K562 (cell line): ENCODE measurements at regions not wholly inside any gene's neighbourhood (a gene's known extent, or its start where the extent isn't known, plus 50 kb on each side); places are given as distances from the start of the nearest gene placed in this dataset.

Experiments
- ATAC-seq: fragments of 200-7000 bp; cut with Tn5 transposase; 3 replicates; pipeline ENCODE4 v1.9.1; 2020; ENCODE audit warnings: moderate library complexity
- BruUV-seq: library from RNA; stranded (reverse); fragments of 400-500 nt; replicated peaks from 2 replicates; lab custom pipeline; 2021; lab: Mats Ljungman, UMichigan
- CTCF ChIA-PET: fragments of 300-600 bp; formaldehyde crosslinking; extraction: SDS; loops from one replicate; lab custom pipeline; 2021; ENCODE audit warnings: low intra/inter-chr PET ratio; lab: Yijun Ruan, JAX
- POLR2A ChIA-PET: fragments of 300-600, 350-650 bp; sonication (Branson Sonifier 250); formaldehyde crosslinking; extraction: SDS; loops from one replicate; lab custom pipeline; 2021; ENCODE audit warnings: antibody characterized with exemption, inconsistent platforms; lab: Yijun Ruan, JAX
- DNase-seq, 4 experiments: peaks; one replicate each; pipeline versions ENCODE4 v3.0.0 to v3.0.0-alpha.2; 2011 to 2018; ENCODE audit warnings: low spot score in 3 of 4, mixed read lengths in 3 of 4; ENCODE audit errors: extremely low read depth in 1 of 4
- FAIRE-seq: peaks from 2 replicates; lab custom pipeline; 2011; peaks lifted over from hg19 to GRCh38; lab: Jason Lieb, UNC
- H2AFZ ChIP-seq: 2 replicates; pipeline ENCODE4 v1.6.0; 2011; ENCODE audit warnings: low read depth, low read length, control low read depth, inconsistent platforms
- H3K27ac ChIP-seq: fragments of 200-600 bp; 3 replicates; pipeline ENCODE4 v1.8.0; 2011; ENCODE audit warnings: low read depth, mild to moderate bottlenecking, control low read depth, inconsistent platforms, low read length, moderate library complexity, mixed read lengths; ENCODE audit errors: extremely low read depth
- H3K27me3 ChIP-seq, 2 experiments: fragments of 300-600 bp in 1 of 2; 2 replicates in 1 of 2; 3 replicates in 1 of 2; pipeline versions ENCODE4 v1.6.0 to v1.8.0; 2011; ENCODE audit warnings: inconsistent platforms in 2 of 2, low read length in 2 of 2, mild to moderate bottlenecking in 1 of 2, mixed read lengths in 1 of 2, moderate library complexity in 1 of 2; ENCODE audit not compliant: control insufficient read depth in 2 of 2, insufficient read depth in 2 of 2
- H3K36me3 ChIP-seq: fragments of 300-600 bp; 3 replicates; pipeline ENCODE4 v1.8.0; 2011; ENCODE audit warnings: mild to moderate bottlenecking, low read length, inconsistent platforms; ENCODE audit not compliant: control insufficient read depth, insufficient read depth
- H3K4me1 ChIP-seq, 2 experiments: fragments of 200-600 bp in 1 of 2; replicated peaks in 1 of 2; 2 replicates in 1 of 2; 3 replicates in 1 of 2; pipeline versions ENCODE4 v1.5.1 to v1.8.0; 2011; ENCODE audit warnings: inconsistent platforms in 2 of 2, low read length in 2 of 2, mild to moderate bottlenecking in 1 of 2, mixed read lengths in 1 of 2, moderate library complexity in 1 of 2; ENCODE audit not compliant: control insufficient read depth in 2 of 2, insufficient read depth in 2 of 2
- H3K4me2 ChIP-seq: 2 replicates; pipeline ENCODE4 v1.6.1; 2011; ENCODE audit warnings: low read length, control low read depth, inconsistent platforms, mixed read lengths; ENCODE audit not compliant: insufficient read depth
- H3K4me3 ChIP-seq: fragments of 200-600 bp; sonication (generic), shearing (Covaris generic); 2 replicates; pipeline ENCODE4 v1.5.1; 2016; ENCODE audit warnings: control low read depth, inconsistent platforms
- H3K79me2 ChIP-seq: fragments of 200-600 bp; 3 replicates; pipeline ENCODE4 v1.8.0; 2011; ENCODE audit warnings: low read length, inconsistent platforms; ENCODE audit not compliant: control insufficient read depth, insufficient read depth
- H3K9ac ChIP-seq, 2 experiments: 2 replicates each; pipeline versions ENCODE4 v1.6.0 to v1.6.1; 2011; ENCODE audit warnings: low read depth in 2 of 2, low read length in 2 of 2, control low read depth in 1 of 2, inconsistent platforms in 1 of 2, mild to moderate bottlenecking in 1 of 2, mixed read lengths in 1 of 2; ENCODE audit not compliant: insufficient read depth in 1 of 2
- H3K9me1 ChIP-seq: one replicate; pipeline ENCODE4 v1.6.0; 2011; ENCODE audit warnings: inconsistent platforms, mild to moderate bottlenecking, low read length, moderate library complexity; ENCODE audit not compliant: control insufficient read depth, insufficient read depth
- H3K9me3 ChIP-seq: replicated peaks from 2 replicates; pipeline ENCODE4 v1.5.1; 2011; ENCODE audit warnings: low read depth, low read length, inconsistent platforms; ENCODE audit not compliant: control insufficient read depth, insufficient read depth
- H4K20me1 ChIP-seq: replicated peaks from 2 replicates; pipeline ENCODE4 v1.6.1; 2011; ENCODE audit warnings: low read length, inconsistent platforms, mixed read lengths; ENCODE audit not compliant: control insufficient read depth, insufficient read depth
- BRF1 ChIP-seq: IDR thresholded peaks from 3 replicates; pipeline ENCODE4 v1.6.1; 2011; ENCODE audit warnings: borderline replicate concordance, mild to moderate bottlenecking; ENCODE audit not compliant: insufficient read length; ENCODE audit errors: extremely low read depth
- CEBPB ChIP-seq: fragments of 450-650 bp; IDR thresholded peaks from 2 replicates; pipeline ENCODE4 v1.6.1; 2016; ENCODE audit warnings: missing genetic modification characterization, missing compliant biosample characterization
- JUND ChIP-seq, 2 experiments: IDR thresholded peaks; 2 replicates in 1 of 2; 3 replicates in 1 of 2; pipeline ENCODE4 v1.6.1; 2011; ENCODE audit warnings: borderline replicate concordance in 2 of 2, low read depth in 2 of 2, low read length in 2 of 2, improper control_type of control experiment in 1 of 2, missing biosample characterization in 1 of 2, missing genetic modification characterization in 1 of 2, missing genetic modification reagents in 1 of 2
- MAFG ChIP-seq: fragments of 450-650 bp; conservative IDR thresholded peaks from 2 replicates; pipeline ENCODE4 v1.6.1; 2016; ENCODE audit warnings: missing genetic modification characterization, missing compliant biosample characterization
- SMAD1 ChIP-seq: fragments of 150-350 bp; IDR thresholded peaks from 2 replicates; pipeline ENCODE4 v1.6.1; 2014; ENCODE audit warnings: low read length, low read depth; ENCODE audit not compliant: partially characterized antibody
- SMARCA5 ChIP-seq: fragments of 450-650 bp; IDR thresholded peaks from 2 replicates; pipeline ENCODE4 v1.6.1; 2016
- SRSF1 ChIP-seq: fragments of 200-400 bp; formaldehyde crosslinking; IDR thresholded peaks from 2 replicates; pipeline ENCODE4 v1.6.1; 2017; ENCODE audit warnings: mild to moderate bottlenecking, low read depth, low read length, moderate library complexity
- ZBTB7A ChIP-seq: IDR thresholded peaks from 2 replicates; pipeline ENCODE4 v1.6.1; 2011; ENCODE audit warnings: low read depth, mild to moderate bottlenecking, low read length, moderate library complexity, borderline replicate concordance; ENCODE audit not compliant: control insufficient read depth
- WGBS: fragments of 100-300 bp; shearing (Covaris generic); methylation state at CpG from one replicate; pipeline ENCODE4 v1.1.6; 2016; ENCODE audit warnings: low coverage, mixed read lengths; ENCODE audit not compliant: insufficient coverage; ENCODE audit errors: missing lambda C conversion rate; 5-methylcytosine and 5-hydroxymethylcytosine counted together
- in situ Hi-C: fragments of 300-500 bp; cut with MboI; formaldehyde crosslinking; loops from 4 replicates; pipeline ENCODE4 v1.15.0; 2018; ENCODE audit warnings: inconsistent platforms, mixed read lengths
- intact Hi-C: fragments of 100-400 bp; cut with micrococcal nuclease; formaldehyde crosslinking; loops from 2 replicates; pipeline ENCODE4 v1.14.2; 2022
- TF ChIP-seq, protein P1 (sequence below), 3 experiments: fragments of 200-800 bp in 1 of 3; sonication (Bioruptor generic) in 1 of 3; sonication (generic) in 1 of 3; formaldehyde crosslinking in 1 of 3; IDR thresholded peaks; 2 replicates each; pipeline versions ENCODE4 v1.6.1 to v1.8.0; 2016 to 2022; ENCODE audit warnings: mild to moderate bottlenecking in 2 of 3, missing compliant biosample characterization in 2 of 3, missing genetic modification characterization in 2 of 3, missing genetic modification reagents in 1 of 3
- TF ChIP-seq, protein P2 (sequence below): fragments of 450-650 bp; formaldehyde crosslinking; IDR thresholded peaks from 2 replicates; pipeline ENCODE4 v1.4.0; 2022; ENCODE audit warnings: missing genetic modification characterization
- TF ChIP-seq, protein P3 (sequence below): sonication (generic); IDR thresholded peaks from 2 replicates; pipeline ENCODE4 v1.6.1; 2016
- TF ChIP-seq, protein P4 (sequence below): fragments of 250-450 bp; sonication (Bioruptor Pico); IDR thresholded peaks from 2 replicates; pipeline ENCODE4 v1.4.0; 2020; ENCODE audit warnings: mild to moderate bottlenecking
- TF ChIP-seq, protein P5 (sequence below): fragments of 250-450 bp; sonication (Bioruptor Pico); IDR thresholded peaks from 2 replicates; pipeline ENCODE4 v1.8.0; 2021; ENCODE audit warnings: mild to moderate bottlenecking, moderate library complexity

DNA sequence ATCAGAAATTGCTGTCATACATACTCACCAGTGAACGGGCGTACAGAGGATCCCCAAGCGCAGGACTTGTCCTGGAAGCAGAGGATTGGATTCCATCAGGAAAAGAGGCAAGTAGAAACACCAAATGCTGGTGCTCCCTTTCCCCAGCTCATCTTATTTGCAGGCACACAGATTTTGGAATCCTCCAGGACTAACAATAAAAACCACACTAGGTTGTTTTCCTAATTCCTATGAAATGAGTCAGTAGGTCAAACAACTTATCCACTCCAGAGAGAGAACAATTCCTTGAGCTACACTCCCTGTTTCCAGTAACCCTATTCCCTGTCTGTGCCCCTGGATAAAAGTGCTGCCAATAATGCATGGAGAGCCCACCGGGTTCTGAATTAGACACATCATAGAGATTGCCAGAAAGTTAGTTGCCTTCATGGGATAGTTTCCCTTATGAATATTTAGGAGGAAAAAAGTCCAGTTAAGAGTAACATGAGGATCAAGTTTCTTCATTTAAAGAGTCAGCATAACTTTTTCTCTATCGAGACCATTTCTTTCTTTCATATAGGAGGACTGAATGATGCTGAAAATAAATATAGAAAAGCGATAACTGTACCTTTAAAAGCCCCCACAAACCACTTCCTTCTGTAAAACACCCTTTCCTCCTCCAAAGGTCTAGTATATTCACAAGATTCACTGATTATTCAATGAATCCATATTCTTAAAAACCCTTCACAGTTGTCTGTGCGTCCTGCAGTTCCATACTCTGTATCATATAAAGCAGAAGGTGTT is 178.3 kb upstream of the KLF14 start:
- DNase-seq (no peak), ATAC-seq (no peak), FAIRE-seq (no peak)
- Histone ChIP-seq H2AFZ (peak overlapping the region; percentile 93), H3K9me1 (no peaks in the 10 kb centered on the region), H3K4me1 (peaks cover 17 to 57% of the 10 kb centered on the region in 2 experiments), H3K9me3 (no peaks in the 10 kb centered on the region), H4K20me1 (no peaks in the 10 kb centered on the region), H3K9ac (peak overlapping the region; percentile 75 to 89), H3K27ac (peak overlapping the region; percentile 76), H3K79me2 (peaks cover 5% of the 10 kb centered on the region; the same call in 2 of the 3 replicates), H3K4me2 (peak overlapping the region; percentile 85), H3K4me3 (peak overlapping the region; percentile 35), H3K27me3 (no peaks in the 10 kb centered on the region), H3K36me3 (no peaks in the 10 kb centered on the region)
- ChIA-PET CTCF (interaction anchor here (0.9 kb wide), 1 partner anchor 95 kb away, joined by 5 read pairs; no protein-coding TSS in a partner anchor), POLR2A (interaction anchor here (0.6 to 1.4 kb wide), 6 partner anchors 10 to 1846 kb away, joined by 3 to 5 read pairs (median 3); no protein-coding TSS in a partner anchor)
- intact Hi-C loops (loop anchor here (2.0 to 5.0 kb wide), 2 partner anchors 31 to 50 kb away; no protein-coding TSS in a partner anchor), in situ Hi-C loops (no loop called here)
- no TSS peak for BruUV-seq
- 32% methylated on average over 7 of the region's 7 CpGs for WGBS
- TF ChIP-seq, protein P1, sequence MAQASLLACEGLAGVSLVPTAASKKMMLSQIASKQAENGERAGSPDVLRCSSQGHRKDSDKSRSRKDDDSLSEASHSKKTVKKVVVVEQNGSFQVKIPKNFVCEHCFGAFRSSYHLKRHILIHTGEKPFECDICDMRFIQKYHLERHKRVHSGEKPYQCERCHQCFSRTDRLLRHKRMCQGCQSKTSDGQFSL (CRISPR knock-in tag; IDR thresholded peaks at IDR 0.05): no peak
- TF ChIP-seq, protein P1 (tag; IDR thresholded peaks at IDR 0.05): no peak
- TF ChIP-seq SMARCA5: no peak
- TF ChIP-seq, protein P2, sequence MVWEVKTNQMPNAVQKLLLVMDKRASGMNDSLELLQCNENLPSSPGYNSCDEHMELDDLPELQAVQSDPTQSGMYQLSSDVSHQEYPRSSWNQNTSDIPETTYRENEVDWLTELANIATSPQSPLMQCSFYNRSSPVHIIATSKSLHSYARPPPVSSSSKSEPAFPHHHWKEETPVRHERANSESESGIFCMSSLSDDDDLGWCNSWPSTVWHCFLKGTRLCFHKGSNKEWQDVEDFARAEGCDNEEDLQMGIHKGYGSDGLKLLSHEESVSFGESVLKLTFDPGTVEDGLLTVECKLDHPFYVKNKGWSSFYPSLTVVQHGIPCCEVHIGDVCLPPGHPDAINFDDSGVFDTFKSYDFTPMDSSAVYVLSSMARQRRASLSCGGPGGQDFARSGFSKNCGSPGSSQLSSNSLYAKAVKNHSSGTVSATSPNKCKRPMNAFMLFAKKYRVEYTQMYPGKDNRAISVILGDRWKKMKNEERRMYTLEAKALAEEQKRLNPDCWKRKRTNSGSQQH (CRISPR knock-in tag): no peak
- TF ChIP-seq, protein P3, sequence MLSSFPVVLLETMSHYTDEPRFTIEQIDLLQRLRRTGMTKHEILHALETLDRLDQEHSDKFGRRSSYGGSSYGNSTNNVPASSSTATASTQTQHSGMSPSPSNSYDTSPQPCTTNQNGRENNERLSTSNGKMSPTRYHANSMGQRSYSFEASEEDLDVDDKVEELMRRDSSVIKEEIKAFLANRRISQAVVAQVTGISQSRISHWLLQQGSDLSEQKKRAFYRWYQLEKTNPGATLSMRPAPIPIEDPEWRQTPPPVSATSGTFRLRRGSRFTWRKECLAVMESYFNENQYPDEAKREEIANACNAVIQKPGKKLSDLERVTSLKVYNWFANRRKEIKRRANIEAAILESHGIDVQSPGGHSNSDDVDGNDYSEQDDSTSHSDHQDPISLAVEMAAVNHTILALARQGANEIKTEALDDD: 0 out of 2 replicates have a peak, but pooled peaks have one; percentile 7
- TF ChIP-seq ZBTB7A: no peak
- TF ChIP-seq JUND (IDR thresholded peaks at IDR 0.05; ENCODE audit: borderline replicate concordance, low read depth, low read length): no peak
- peak; percentile 48; the same call in 1 of the 3 replicates for TF ChIP-seq JUND (tag; IDR thresholded peaks at IDR 0.05; ENCODE audit: borderline replicate concordance, low read depth, low read length)
- TF ChIP-seq, protein P4, sequence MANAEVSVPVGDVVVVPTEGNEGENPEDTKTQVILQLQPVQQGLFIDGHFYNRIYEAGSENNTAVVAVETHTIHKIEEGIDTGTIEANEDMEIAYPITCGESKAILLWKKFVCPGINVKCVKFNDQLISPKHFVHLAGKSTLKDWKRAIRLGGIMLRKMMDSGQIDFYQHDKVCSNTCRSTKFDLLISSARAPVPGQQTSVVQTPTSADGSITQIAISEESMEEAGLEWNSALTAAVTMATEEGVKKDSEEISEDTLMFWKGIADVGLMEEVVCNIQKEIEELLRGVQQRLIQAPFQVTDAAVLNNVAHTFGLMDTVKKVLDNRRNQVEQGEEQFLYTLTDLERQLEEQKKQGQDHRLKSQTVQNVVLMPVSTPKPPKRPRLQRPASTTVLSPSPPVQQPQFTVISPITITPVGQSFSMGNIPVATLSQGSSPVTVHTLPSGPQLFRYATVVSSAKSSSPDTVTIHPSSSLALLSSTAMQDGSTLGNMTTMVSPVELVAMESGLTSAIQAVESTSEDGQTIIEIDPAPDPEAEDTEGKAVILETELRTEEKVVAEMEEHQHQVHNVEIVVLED (CRISPR knock-in tag): no peak
- TF ChIP-seq CEBPB (tag): no peak
- TF ChIP-seq SMAD1: no peak
- TF ChIP-seq, protein P5, sequence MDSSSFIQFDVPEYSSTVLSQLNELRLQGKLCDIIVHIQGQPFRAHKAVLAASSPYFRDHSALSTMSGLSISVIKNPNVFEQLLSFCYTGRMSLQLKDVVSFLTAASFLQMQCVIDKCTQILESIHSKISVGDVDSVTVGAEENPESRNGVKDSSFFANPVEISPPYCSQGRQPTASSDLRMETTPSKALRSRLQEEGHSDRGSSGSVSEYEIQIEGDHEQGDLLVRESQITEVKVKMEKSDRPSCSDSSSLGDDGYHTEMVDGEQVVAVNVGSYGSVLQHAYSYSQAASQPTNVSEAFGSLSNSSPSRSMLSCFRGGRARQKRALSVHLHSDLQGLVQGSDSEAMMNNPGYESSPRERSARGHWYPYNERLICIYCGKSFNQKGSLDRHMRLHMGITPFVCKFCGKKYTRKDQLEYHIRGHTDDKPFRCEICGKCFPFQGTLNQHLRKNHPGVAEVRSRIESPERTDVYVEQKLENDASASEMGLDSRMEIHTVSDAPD (CRISPR knock-in tag): no peak
- no peak for TF ChIP-seq BRF1
- TF ChIP-seq SRSF1: no peak
- 0 out of 2 replicates have a peak, but pooled peaks have one; percentile 10 for TF ChIP-seq MAFG (tag)
